ENCODE measurements at regions not wholly inside any gene's neighbourhood (a gene's known extent, or its start where the extent isn't known, plus 50 kb on each side); places are given as distances from the start of the nearest gene placed in this dataset.

GRCh38 chr18:56455141-56455540 lies 183.3 kb downstream of the TXNL1 start:
- Mint-ChIP-seq H3K27ac (no peak overlapping the region), H3K27me3 (ENCODE audit: low read depth) (no peaks in the 10 kb centered on the region), H3K36me3 (ENCODE audit: low read depth) (no peaks in the 10 kb centered on the region), H3K4me1 (peaks cover 10% of the 10 kb centered on the region), H3K4me3 (no peak overlapping the region), H3K9me3 (no peaks in the 10 kb centered on the region)
- TF ChIP-seq CTCF (IDR thresholded peaks at IDR 0.05; ENCODE audit: unreplicated experiment in 3 of 3) = no peak

- Mint-ChIP-seq H3K27me3 (ENCODE audit: low read depth) (no peaks in the 10 kb centered on the region), H3K9me3 (no peaks in the 10 kb centered on the region)
- no peak for TF ChIP-seq CTCF (IDR thresholded peaks at IDR 0.05; ENCODE audit: unreplicated experiment in 3 of 3)
Measured at GRCh38 chr18:56453631-56454030, 184.8 kb downstream of the TXNL1 start.

GRCh38 chr18:56451188-56451587 lies 187.2 kb downstream of the TXNL1 start:
- no peaks in the 10 kb centered on the region for H3K9me3 Mint-ChIP-seq
- TF ChIP-seq CTCF (IDR thresholded peaks at IDR 0.05; ENCODE audit: unreplicated experiment in 3 of 3) = no peak

More at GRCh38 chr18:56453631-56454030, 184.8 kb downstream of the TXNL1 start:
- Mint-ChIP-seq H3K4me1 (no peaks in the 10 kb centered on the region), H3K4me3 (no peak overlapping the region), H3K27ac (no peak overlapping the region), H3K36me3 (ENCODE audit: low read depth) (no peaks in the 10 kb centered on the region)

GRCh38 chr18:56448751-56449150 lies 189.6 kb downstream of the TXNL1 start:
- Mint-ChIP-seq H3K4me1 (no peaks in the 10 kb centered on the region), H3K36me3 (ENCODE audit: low read depth) (no peaks in the 10 kb centered on the region), H3K4me3 (no peak overlapping the region), H3K9me3 (no peaks in the 10 kb centered on the region), H3K27me3 (ENCODE audit: low read depth) (peaks cover 8% of the 10 kb centered on the region), H3K27ac (no peak overlapping the region)
- no peak for TF ChIP-seq CTCF (IDR thresholded peaks at IDR 0.05; ENCODE audit: unreplicated experiment in 3 of 3)

More at GRCh38 chr18:56451188-56451587, 187.2 kb downstream of the TXNL1 start:
- no peaks in the 10 kb centered on the region for H3K36me3 Mint-ChIP-seq (ENCODE audit: low read depth)
- H3K27ac Mint-ChIP-seq = no peak overlapping the region
- H3K27me3 Mint-ChIP-seq (ENCODE audit: low read depth) = no peaks in the 10 kb centered on the region
- H3K4me1 Mint-ChIP-seq = no peaks in the 10 kb centered on the region
- no peak overlapping the region for H3K4me3 Mint-ChIP-seq

- no peak for TF ChIP-seq CTCF (IDR thresholded peaks at IDR 0.05; ENCODE audit: unreplicated experiment in 3 of 3)
- H3K27ac Mint-ChIP-seq = no peak overlapping the region
- H3K9me3 Mint-ChIP-seq = peaks cover 3% of the 10 kb centered on the region
- peaks cover 8% of the 10 kb centered on the region for H3K27me3 Mint-ChIP-seq (ENCODE audit: low read depth)
- H3K4me1 Mint-ChIP-seq = no peaks in the 10 kb centered on the region
- no peaks in the 10 kb centered on the region for H3K36me3 Mint-ChIP-seq (ENCODE audit: low read depth)
- no peak overlapping the region for H3K4me3 Mint-ChIP-seq
Measured at GRCh38 chr18:56445422-56445821, 193.0 kb downstream of the TXNL1 start.

GRCh38 chr18:56444201-56444600 lies 194.2 kb downstream of the TXNL1 start:
- Mint-ChIP-seq H3K4me1 (no peaks in the 10 kb centered on the region), H3K27me3 (ENCODE audit: low read depth) (peaks cover 8% of the 10 kb centered on the region), H3K4me3 (no peak overlapping the region), H3K9me3 (peaks cover 11% of the 10 kb centered on the region), H3K27ac (no peak overlapping the region), H3K36me3 (ENCODE audit: low read depth) (no peaks in the 10 kb centered on the region)
- no peak for TF ChIP-seq CTCF (IDR thresholded peaks at IDR 0.05; ENCODE audit: unreplicated experiment in 3 of 3)

Data from nephron (organoid).